ENCODE measurements at regions not wholly inside any gene's neighbourhood (a gene's known extent, or its start where the extent isn't known, plus 50 kb on each side); places are given as distances from the start of the nearest gene placed in this dataset.
"Not testable (repeated sequence)": the region's sequence is repeated elsewhere in the genome, so short reads cannot be mapped to it uniquely, and the experiment has no call there.

DNA sequence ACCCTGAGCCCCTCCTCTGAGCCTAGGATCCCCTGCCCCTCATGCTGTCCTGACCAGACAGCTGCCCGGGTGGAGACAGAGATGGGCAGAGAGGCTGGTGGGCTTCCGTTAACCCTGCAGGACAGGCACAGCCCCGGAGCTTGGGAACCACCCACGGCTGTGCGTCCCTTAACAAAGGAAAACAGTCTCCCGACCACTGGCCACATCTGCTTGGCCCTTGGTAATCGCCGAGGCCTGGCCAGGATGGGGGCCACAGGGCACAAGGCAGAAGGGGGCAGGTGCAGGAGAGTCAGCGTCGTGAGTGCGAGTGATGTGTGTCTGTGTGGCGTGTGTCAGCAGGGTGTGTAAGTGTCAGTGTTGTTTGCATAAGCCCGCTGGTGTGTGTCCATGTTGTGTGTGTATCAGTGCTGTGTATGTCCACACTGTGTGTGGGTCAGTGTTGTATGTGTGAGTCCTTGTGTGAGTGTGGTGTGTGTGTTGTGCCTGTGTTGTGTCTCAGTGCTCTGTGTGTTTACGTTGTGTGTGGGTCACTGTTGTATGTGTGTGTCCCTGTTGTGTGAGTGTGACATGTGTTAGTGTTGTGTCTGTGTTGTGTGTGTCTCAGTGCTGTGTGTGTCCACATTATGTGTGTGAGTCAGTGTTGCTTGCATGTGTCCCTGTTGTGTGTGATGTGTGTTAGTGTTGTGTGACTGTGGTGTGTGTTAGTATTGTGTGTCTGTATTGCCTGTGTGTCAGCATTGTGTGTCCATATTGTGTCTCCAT, 369.5 kb downstream of the BRD1 start:
- no peaks in the 10 kb centered on the region for H3K9me3 Mint-ChIP-seq
- no peak overlapping the region for H3K27ac Mint-ChIP-seq
- no peak for DNase-seq
- no peaks in the 10 kb centered on the region for H3K27me3 Mint-ChIP-seq
- no peak overlapping the region for H3K4me3 Mint-ChIP-seq
- no peaks in the 10 kb centered on the region for H3K4me1 Mint-ChIP-seq
- ATAC-seq, result no peak

DNA sequence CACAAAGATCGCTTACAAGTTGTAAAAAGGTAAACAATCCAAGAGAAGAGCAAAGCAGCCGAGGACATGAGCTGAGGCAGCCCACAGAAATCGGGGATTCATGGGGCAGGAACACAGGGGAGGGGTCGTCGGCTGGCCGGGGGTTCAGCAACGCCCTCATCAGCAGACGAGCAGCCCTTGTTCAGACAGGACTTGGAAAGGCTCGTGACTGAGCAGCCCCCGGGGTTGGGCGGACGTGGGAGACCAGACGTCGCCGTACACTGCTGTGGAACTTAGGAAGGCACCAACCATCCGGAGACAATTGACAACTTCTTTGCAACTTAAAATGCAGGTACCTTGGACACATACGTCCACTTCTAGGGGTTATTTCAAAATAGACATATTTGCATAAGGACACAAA, 370.5 kb downstream of the BRD1 start:
- Mint-ChIP-seq H3K4me1 (no peaks in the 10 kb centered on the region), H3K27me3 (no peaks in the 10 kb centered on the region), H3K27ac (no peak overlapping the region), H3K4me3 (no peak overlapping the region), H3K9me3 (no peaks in the 10 kb centered on the region)
- DNase-seq, result no peak
- no peak for ATAC-seq

DNA sequence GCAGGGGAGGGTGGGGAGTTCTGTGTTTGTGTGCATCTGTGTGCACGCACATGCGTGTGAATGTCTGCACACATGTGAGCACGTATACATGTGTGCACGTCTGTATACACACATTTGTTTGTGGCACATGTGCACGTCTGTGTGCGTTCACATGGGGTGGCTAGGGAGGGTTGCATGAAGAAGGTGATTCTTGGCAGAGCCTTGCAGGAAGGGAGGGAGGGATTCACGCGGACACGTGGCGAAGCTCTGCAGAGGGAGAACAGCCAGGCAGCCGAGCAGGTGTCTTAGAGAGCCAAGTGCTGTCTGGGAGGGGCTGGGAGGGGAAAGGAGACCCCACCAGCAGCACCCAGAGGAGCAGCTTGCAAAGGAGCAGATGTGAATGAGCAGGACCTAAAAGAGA, 372.1 kb downstream of the BRD1 start:
- H3K9me3 Mint-ChIP-seq, result no peaks in the 10 kb centered on the region
- H3K27me3 Mint-ChIP-seq, result peaks cover 5% of the 10 kb centered on the region
- H3K27ac Mint-ChIP-seq, result no peak overlapping the region
- H3K4me3 Mint-ChIP-seq, result no peak overlapping the region
- DNase-seq (no peak), ATAC-seq (no peak)
- no peaks in the 10 kb centered on the region for H3K4me1 Mint-ChIP-seq

- H3K9me3 Mint-ChIP-seq, result no peaks in the 10 kb centered on the region
- H3K27ac Mint-ChIP-seq, result no peak overlapping the region
- DNase-seq (no peak), ATAC-seq (no peak)
- H3K4me1 Mint-ChIP-seq, result no peaks in the 10 kb centered on the region
- H3K4me3 Mint-ChIP-seq, result no peak overlapping the region
- H3K27me3 Mint-ChIP-seq, result peaks cover 14% of the 10 kb centered on the region
Observed at GRCh38 chr22:49454726-49455125, 372.9 kb downstream of the BRD1 start.

GRCh38 chr22:49453771-49454170, 373.9 kb downstream of the BRD1 start:
- H3K4me1 Mint-ChIP-seq, result peaks cover 5% of the 10 kb centered on the region
- ATAC-seq (no peak), DNase-seq (no peak)
- H3K27ac Mint-ChIP-seq, result no peak overlapping the region
- H3K4me3 Mint-ChIP-seq, result no peak overlapping the region
- peaks cover 23% of the 10 kb centered on the region for H3K27me3 Mint-ChIP-seq
- H3K9me3 Mint-ChIP-seq, result no peaks in the 10 kb centered on the region

DNA sequence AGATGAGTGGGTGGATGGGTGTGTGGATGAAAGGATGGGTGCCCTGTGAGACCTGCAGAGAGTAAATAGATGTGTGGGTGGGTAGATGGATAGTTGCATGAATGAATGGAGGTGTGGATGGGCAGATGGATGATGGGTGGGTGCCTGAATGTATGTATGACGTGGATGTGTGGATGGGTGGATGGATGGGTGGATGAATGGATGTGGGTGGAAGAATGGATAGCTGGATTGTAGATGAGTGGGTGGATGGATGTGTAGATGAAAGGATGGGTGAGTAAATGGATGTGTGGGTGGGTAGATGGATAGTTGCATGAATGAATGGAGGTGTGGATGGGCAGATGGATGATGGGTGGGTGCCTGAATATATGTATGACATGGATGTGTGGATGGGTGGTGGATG, 374.7 kb downstream of the BRD1 start:
- H3K4me3 Mint-ChIP-seq, ATAC-seq, H3K4me1 Mint-ChIP-seq, H3K27ac Mint-ChIP-seq, DNase-seq, H3K9me3 Mint-ChIP-seq: not testable (repeated sequence)
- H3K27me3 Mint-ChIP-seq, result peaks cover 26% of the 10 kb centered on the region

- no peak overlapping the region for H3K4me3 Mint-ChIP-seq
- H3K4me1 Mint-ChIP-seq, result peaks cover 6% of the 10 kb centered on the region
- no peaks in the 10 kb centered on the region for H3K9me3 Mint-ChIP-seq
- H3K27ac Mint-ChIP-seq, result no peak overlapping the region
- ATAC-seq (no peak), DNase-seq (no peak)
- peaks cover 32% of the 10 kb centered on the region for H3K27me3 Mint-ChIP-seq
Observed at GRCh38 chr22:49452362-49452946, 375.2 kb downstream of the BRD1 start.

- Mint-ChIP-seq H3K27me3 (peaks cover 32% of the 10 kb centered on the region), H3K27ac (no peak overlapping the region), H3K4me1 (peaks cover 10% of the 10 kb centered on the region), H3K4me3 (no peak overlapping the region), H3K9me3 (no peaks in the 10 kb centered on the region)
- ATAC-seq, result no peak
- no peak for DNase-seq
Observed at GRCh38 chr22:49451070-49451840, 376.4 kb downstream of the BRD1 start.

GRCh38 chr22:49450498-49450897, 377.2 kb downstream of the BRD1 start:
- H3K27ac Mint-ChIP-seq, result no peak overlapping the region
- no peaks in the 10 kb centered on the region for H3K9me3 Mint-ChIP-seq
- H3K27me3 Mint-ChIP-seq, result peaks cover 32% of the 10 kb centered on the region

GRCh38 chr22:49449811-49450446, 377.7 kb downstream of the BRD1 start:
- peaks cover 32% of the 10 kb centered on the region for H3K27me3 Mint-ChIP-seq
- peaks cover 20% of the 10 kb centered on the region for H3K4me1 Mint-ChIP-seq
- DNase-seq (no peak), ATAC-seq (peak; percentile 39)
- no peak overlapping the region for H3K4me3 Mint-ChIP-seq
- no peak overlapping the region for H3K27ac Mint-ChIP-seq
- no peaks in the 10 kb centered on the region for H3K9me3 Mint-ChIP-seq

More at GRCh38 chr22:49450498-49450897, 377.2 kb downstream of the BRD1 start:
- no peak overlapping the region for H3K4me3 Mint-ChIP-seq
- DNase-seq, result no peak
- H3K4me1 Mint-ChIP-seq, result peaks cover 15% of the 10 kb centered on the region
- ATAC-seq, result no peak

DNA sequence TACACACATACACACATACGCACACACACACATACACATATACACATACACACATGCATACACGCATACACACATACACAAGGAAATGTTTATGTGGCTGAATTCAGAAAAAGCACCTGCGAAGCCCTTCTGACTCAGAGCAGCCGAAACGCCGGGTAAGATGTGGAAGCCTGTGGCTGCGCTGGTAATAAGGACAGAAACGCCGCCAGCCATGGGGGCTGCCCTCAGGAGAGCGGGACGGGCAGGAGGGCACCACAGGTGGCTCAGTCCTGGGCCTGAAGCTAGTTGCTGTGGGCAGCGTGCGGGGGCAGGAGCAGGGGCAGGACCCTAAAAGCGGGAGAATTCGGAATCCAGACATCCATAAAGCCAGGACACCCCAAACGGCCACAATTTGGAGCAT, 378.3 kb downstream of the BRD1 start:
- peaks cover 32% of the 10 kb centered on the region for H3K27me3 Mint-ChIP-seq
- H3K4me3 Mint-ChIP-seq, result no peak overlapping the region
- ATAC-seq, result no peak

DNA sequence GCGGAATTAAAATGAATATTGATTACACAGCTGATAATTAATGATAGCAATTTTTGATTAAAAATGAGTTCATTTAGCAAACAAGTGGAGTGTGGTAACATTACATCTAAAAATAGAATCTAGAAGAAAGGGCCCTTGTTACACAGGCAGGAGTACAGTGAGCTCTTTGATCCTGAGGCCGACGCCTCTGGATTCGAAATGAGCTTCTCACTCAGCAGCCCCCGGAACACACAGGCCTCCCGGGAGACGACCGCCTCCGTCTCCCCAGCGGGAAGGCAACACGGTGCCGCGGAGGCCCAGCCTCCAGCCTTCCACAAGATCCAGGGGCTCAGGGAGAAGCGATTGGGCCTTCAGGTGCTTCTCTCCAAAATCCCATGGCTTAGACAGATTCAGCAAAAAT, 379.1 kb downstream of the BRD1 start:
- Mint-ChIP-seq H3K4me3 (no peak overlapping the region), H3K27me3 (peaks cover 32% of the 10 kb centered on the region), H3K4me1 (peaks cover 28% of the 10 kb centered on the region), H3K27ac (no peak overlapping the region), H3K9me3 (no peaks in the 10 kb centered on the region)
- DNase-seq, result no peak
- no peak for ATAC-seq

More for the DNA sequence above, 378.3 kb downstream of the BRD1 start:
- DNase-seq, result no peak
- Mint-ChIP-seq H3K27ac (no peak overlapping the region), H3K4me1 (peaks cover 24% of the 10 kb centered on the region), H3K9me3 (no peaks in the 10 kb centered on the region)

GRCh38 chr22:49447837-49448236, 379.8 kb downstream of the BRD1 start:
- H3K27ac Mint-ChIP-seq, result no peak overlapping the region
- ATAC-seq, result no peak
- H3K4me1 Mint-ChIP-seq, result peaks cover 28% of the 10 kb centered on the region
- DNase-seq, result no peak
- no peaks in the 10 kb centered on the region for H3K9me3 Mint-ChIP-seq
- H3K4me3 Mint-ChIP-seq, result no peak overlapping the region
- H3K27me3 Mint-ChIP-seq, result peaks cover 32% of the 10 kb centered on the region

- Mint-ChIP-seq H3K27me3 (peaks cover 32% of the 10 kb centered on the region), H3K4me1 (peaks cover 28% of the 10 kb centered on the region), H3K27ac (no peak overlapping the region), H3K9me3 (no peaks in the 10 kb centered on the region), H3K4me3 (no peak overlapping the region)
- peak; percentile 89 for ATAC-seq
- peak; percentile 16 to 65 for DNase-seq
Observed at GRCh38 chr22:49446759-49447710, 380.6 kb downstream of the BRD1 start.

Measured in stimulated activated naive CD8-positive, alpha-beta T cell treated with anti-CD3 and anti-CD28 coated beads, Interleukin-15, amount 100 ng/mL, for 72 hours (primary cell).